PC-9 (cell line): ENCODE measurements at regions not wholly inside any gene's neighbourhood (a gene's known extent, or its start where the extent isn't known, plus 50 kb on each side); places are given as distances from the start of the nearest gene placed in this dataset.

ENCODE experiments used
- BruUV-seq: library from RNA; stranded (reverse); fragments of 400-500 nt; replicated peaks from 2 replicates; lab custom pipeline; 2021; lab: Mats Ljungman, UMichigan
- CTCF ChIA-PET: fragments of 300-600 bp; sonication (Branson Sonifier 250); formaldehyde crosslinking; loops from one replicate; lab custom pipeline; 2022; ENCODE audit warnings: antibody characterized with exemption; lab: Charles Lee
- POLR2A ChIA-PET: fragments of 300-600 bp; sonication (Branson Sonifier 250); formaldehyde crosslinking; loops from one replicate; lab custom pipeline; 2022; ENCODE audit warnings: antibody characterized with exemption; ENCODE audit not compliant: unreplicated experiment; lab: Charles Lee
- DNase-seq, 2 experiments: peaks; one replicate each; pipeline versions ENCODE4 v3.0.0 to v3.0.0-alpha.2; 2015 to 2022; ENCODE audit warnings: mixed read lengths in 1 of 2
- H2AFZ ChIP-seq: fragments of 200-600 bp; sonication (generic); 2 replicates; pipeline ENCODE4 v1.8.1; 2017; ENCODE audit warnings: antibody characterized with exemption
- H3F3A ChIP-seq: fragments of 200-600 bp; sonication (generic); 2 replicates; pipeline ENCODE4 v1.8.1; 2017; ENCODE audit warnings: antibody characterized with exemption, mild to moderate bottlenecking, low read depth; ENCODE audit not compliant: insufficient read depth
- H3K27ac ChIP-seq: fragments of 200-600 bp; sonication (generic); 2 replicates; pipeline ENCODE4 v1.6.1; 2016; ENCODE audit warnings: mixed run types
- H3K27me3 ChIP-seq: fragments of 200-600 bp; sonication (generic); 2 replicates; pipeline ENCODE4 v1.6.1; 2016; ENCODE audit warnings: low read depth, mixed run types; ENCODE audit not compliant: insufficient read depth
- H3K36me3 ChIP-seq: fragments of 200-600 bp; sonication (generic); 2 replicates; pipeline ENCODE4 v1.6.1; 2016; ENCODE audit warnings: low read depth, mixed run types
- H3K4me1 ChIP-seq: fragments of 200-600 bp; sonication (generic); replicated peaks from 2 replicates; pipeline ENCODE4 v1.6.1; 2016; ENCODE audit warnings: mixed run types; ENCODE audit not compliant: insufficient read depth
- H3K4me2 ChIP-seq: fragments of 200-600 bp; sonication (generic); 2 replicates; pipeline ENCODE4 v1.6.1; 2017; ENCODE audit warnings: mixed run types
- H3K4me3 ChIP-seq: fragments of 200-600 bp; sonication (generic); 2 replicates; pipeline ENCODE4 v1.6.1; 2016; ENCODE audit warnings: mixed run types
- H3K79me2 ChIP-seq: fragments of 200-600 bp; sonication (generic); 2 replicates; pipeline ENCODE4 v1.6.1; 2017; ENCODE audit warnings: low read depth, mixed run types
- H3K9me2 ChIP-seq: fragments of 200-600 bp; sonication (generic); 2 replicates; pipeline ENCODE4 v1.8.1; 2017; ENCODE audit warnings: mild to moderate bottlenecking; ENCODE audit not compliant: insufficient read depth
- H3K9me3 ChIP-seq: fragments of 200-600 bp; sonication (generic); 2 replicates; pipeline ENCODE4 v1.8.1; 2016; ENCODE audit warnings: low read depth; ENCODE audit not compliant: insufficient read depth
- H4K20me1 ChIP-seq: fragments of 200-600 bp; sonication (generic); 2 replicates; pipeline ENCODE4 v1.8.1; 2017; ENCODE audit not compliant: insufficient read depth
- CTCF ChIP-seq: fragments of 200-600 bp; sonication (generic); conservative IDR thresholded peaks from 2 replicates; pipeline ENCODE4 v1.6.1; 2017; ENCODE audit warnings: mixed run types, antibody characterized with exemption, mild to moderate bottlenecking, moderate library complexity
- EZH2 ChIP-seq: fragments of 200-600 bp; sonication (generic); IDR thresholded peaks from 2 replicates; pipeline ENCODE4 v1.8.0; 2017; ENCODE audit warnings: antibody characterized with exemption, low read depth
- intact Hi-C: fragments of 100-400 bp; cut with micrococcal nuclease; formaldehyde crosslinking; loops from one replicate; pipeline ENCODE4 v1.10.0; 2022; ENCODE audit not compliant: unreplicated experiment

DNA sequence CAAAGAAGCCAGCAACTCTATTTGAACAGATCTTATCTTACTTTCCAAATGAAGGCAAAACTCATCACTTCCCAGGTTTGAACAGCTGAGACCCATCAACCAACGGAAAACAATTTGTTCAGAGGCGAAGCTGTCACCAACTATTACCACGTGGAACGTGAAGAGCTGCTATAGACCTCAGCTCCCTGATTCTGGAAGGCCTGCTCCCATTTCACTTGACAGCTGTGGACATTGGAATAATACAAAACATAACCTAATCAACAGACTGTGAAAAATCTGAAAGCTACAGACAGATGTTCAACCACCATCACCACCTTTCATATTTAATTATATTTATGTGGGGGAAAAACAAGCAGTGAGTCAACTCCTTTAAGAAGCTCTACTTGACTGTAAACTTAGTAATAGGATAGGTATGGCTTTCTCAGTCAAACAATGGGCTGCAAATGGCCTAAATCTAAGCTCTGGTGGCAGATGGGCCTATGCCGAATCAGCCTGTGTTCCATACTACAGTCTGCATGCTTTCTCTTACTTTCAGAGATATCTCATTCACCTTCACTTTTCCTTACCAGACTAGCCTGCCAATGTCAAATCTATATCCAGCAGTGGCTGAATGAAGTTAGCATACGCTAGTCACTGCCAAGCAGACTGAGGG, 896.4 kb downstream of the TDRD15 start:
- Histone ChIP-seq H3K36me3 (no peaks in the 10 kb centered on the region), H2AFZ (no peak overlapping the region), H3F3A (no peaks in the 10 kb centered on the region), H3K27me3 (peaks cover 3% of the 10 kb centered on the region; the same call in 1 of the 2 replicates), H3K9me3 (0 out of 2 replicates have a peak, but pooled peaks cover 4% of the 10 kb centered on the region), H3K4me2 (no peak overlapping the region), H3K9me2 (no peaks in the 10 kb centered on the region), H4K20me1 (no peaks in the 10 kb centered on the region), H3K4me3 (no peak overlapping the region), H3K27ac (no peak overlapping the region), H3K79me2 (no peaks in the 10 kb centered on the region), H3K4me1 (no peaks in the 10 kb centered on the region)
- intact Hi-C loops = no loop called here
- ChIA-PET POLR2A (no interaction called here), CTCF (no interaction called here)
- no peak for DNase-seq
- BruUV-seq = no TSS peak
- TF ChIP-seq CTCF (no peak), EZH2 (no peak)

DNA sequence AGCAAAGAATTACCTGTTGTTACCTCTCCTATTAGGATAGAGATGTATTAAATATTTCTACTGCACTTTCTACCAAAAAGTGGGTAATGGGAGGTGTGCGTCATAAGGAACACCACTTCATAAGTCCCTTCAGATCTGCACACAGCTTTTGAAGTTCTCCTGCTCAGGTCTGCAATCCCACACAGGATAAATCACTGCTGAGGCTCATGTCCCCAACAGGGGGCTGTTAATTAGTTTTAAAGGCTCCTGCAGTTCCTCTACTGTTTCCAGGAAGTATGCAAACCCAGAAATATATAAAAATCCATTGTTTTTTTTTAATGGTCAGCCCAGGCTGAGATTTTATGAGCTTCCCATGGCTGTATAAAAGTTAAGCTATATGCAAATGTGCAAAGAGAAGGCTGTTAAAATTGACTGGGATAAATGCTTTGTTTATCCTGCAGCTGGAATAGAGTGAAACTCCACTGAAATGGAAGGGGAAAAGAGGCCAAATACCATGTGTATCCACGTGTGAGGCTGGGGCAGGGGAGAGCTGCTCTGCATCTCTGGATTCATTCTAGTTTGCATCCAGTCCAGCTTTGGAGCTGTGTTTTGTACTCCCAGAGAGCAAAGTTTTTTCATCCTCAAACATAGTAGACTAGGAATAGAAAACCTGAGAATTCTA, 903.7 kb downstream of the TDRD15 start:
- Histone ChIP-seq H3K9me3 (no peaks in the 10 kb centered on the region), H3K4me3 (no peak overlapping the region), H4K20me1 (no peaks in the 10 kb centered on the region), H2AFZ (no peak overlapping the region), H3F3A (no peaks in the 10 kb centered on the region), H3K27me3 (no peaks in the 10 kb centered on the region), H3K79me2 (no peaks in the 10 kb centered on the region), H3K4me2 (no peak overlapping the region), H3K36me3 (no peaks in the 10 kb centered on the region), H3K9me2 (no peaks in the 10 kb centered on the region), H3K27ac (no peak overlapping the region), H3K4me1 (no peaks in the 10 kb centered on the region)
- no peak for DNase-seq
- no peak for TF ChIP-seq CTCF
- no peak for TF ChIP-seq EZH2
- BruUV-seq = no TSS peak
- ChIA-PET POLR2A (no interaction called here), CTCF (no interaction called here)
- intact Hi-C loops = no loop called here

DNA sequence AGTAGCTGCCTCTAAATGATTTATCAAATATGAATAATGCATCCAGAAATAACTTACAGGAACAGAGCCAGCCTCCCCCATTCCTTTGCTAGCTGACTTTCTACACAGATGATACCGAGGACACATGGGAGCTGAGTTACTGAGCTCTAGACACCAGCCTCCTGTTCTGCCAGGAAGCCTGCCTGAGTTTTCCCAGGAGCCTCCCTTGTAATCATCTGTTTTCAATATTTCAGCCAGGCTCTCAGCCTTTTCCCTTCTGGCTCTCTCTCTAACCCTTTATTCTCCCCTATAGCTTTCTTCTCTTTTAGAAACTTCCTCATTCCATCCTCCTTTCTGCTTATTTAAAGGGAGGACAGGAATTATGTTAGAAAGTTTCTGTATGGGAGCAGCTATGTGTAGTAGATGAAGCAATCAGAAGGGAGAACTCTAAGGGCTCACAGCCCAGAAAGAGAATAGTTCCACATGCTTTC, 911.6 kb downstream of the TDRD15 start:
- Histone ChIP-seq H3F3A (no peaks in the 10 kb centered on the region; the same call in 1 of the 2 replicates), H3K27me3 (no peaks in the 10 kb centered on the region), H3K36me3 (no peaks in the 10 kb centered on the region), H3K9me2 (no peaks in the 10 kb centered on the region), H3K27ac (no peak overlapping the region), H3K4me2 (no peak overlapping the region), H3K9me3 (no peaks in the 10 kb centered on the region), H4K20me1 (no peaks in the 10 kb centered on the region), H3K4me3 (no peak overlapping the region), H3K4me1 (no peaks in the 10 kb centered on the region), H2AFZ (no peak overlapping the region), H3K79me2 (no peaks in the 10 kb centered on the region)
- CTCF ChIA-PET = no interaction called here
- TF ChIP-seq CTCF (no peak), EZH2 (no peak)
- POLR2A ChIA-PET = no interaction called here
- DNase-seq = no peak
- intact Hi-C loops = no loop called here
- BruUV-seq = no TSS peak
